Right forelimb (tissue), 1 donor: ENCODE measurements at regions not wholly inside any gene's neighbourhood (a gene's known extent, or its start where the extent isn't known, plus 50 kb on each side); places are given as distances from the start of the nearest gene placed in this dataset.

Experiments
- DNase-seq: peaks from one replicate; pipeline ENCODE4 v3.0.0-alpha.2; 2018

- no peak for DNase-seq
Observed at GRCh38 chr3:30945291-30945690, 50.8 kb upstream of the GADL1 start.

DNA sequence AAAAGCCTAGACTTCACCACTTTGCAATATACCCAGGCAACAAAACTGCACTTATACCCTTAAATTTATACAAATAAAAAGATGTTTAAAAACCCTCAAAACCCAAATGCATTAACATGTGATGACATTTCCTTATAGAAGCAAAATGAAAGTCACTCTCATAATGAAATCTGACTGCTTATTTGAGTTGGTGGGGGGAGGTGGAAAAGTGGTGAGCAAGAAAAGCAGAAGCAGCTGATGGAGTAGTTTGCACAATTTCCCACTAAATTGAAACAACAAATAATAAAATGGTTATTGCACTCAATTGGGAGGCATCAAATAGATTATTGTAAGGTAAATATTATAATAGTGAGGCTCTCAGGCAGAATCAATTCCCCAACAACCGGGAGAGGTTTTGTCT lies 54.0 kb upstream of the GADL1 start:
- no peak for DNase-seq

DNA sequence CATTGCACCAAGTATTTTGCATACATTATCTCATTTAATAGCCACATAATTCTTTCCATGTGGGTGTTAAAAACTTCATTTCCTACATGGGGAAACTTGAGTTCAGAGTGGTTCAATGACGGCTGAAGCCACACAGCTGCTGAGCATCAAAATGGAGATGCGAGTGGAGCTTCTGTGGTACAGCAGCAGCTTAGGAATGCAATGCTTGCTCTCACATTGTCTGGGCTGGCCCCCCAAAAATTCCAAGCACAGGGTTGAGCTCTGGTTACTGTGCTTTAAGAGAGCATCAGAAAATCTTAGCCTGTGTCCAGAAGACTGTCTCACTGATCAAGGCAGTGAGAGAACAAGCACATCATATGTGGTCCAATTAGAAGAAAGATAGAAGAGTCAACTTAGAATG lies 57.4 kb upstream of the GADL1 start:
- no peak for DNase-seq

DNA sequence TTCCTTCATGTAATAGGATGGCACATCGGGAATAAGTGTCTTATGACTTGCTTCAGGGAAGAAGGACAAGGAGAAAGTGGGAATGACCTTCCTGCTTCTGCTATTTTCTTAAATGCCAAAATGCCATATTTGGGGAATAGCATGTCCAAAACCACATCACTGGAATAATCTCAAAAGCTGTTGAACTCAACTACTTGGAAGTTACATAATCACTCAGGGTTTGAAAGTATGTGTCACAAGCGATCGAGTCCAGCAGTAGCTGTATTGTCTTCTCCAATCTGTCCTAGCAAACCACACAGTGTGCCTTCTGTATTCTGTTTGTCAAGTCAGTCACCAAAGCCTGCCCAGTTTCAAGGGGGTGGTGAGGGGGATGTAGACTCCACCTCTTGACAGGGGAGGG lies 58.3 kb upstream of the GADL1 start:
- no peak for DNase-seq

GRCh38 chr3:30954426-30954825 lies 60.0 kb upstream of the GADL1 start:
- no peak for DNase-seq

DNA sequence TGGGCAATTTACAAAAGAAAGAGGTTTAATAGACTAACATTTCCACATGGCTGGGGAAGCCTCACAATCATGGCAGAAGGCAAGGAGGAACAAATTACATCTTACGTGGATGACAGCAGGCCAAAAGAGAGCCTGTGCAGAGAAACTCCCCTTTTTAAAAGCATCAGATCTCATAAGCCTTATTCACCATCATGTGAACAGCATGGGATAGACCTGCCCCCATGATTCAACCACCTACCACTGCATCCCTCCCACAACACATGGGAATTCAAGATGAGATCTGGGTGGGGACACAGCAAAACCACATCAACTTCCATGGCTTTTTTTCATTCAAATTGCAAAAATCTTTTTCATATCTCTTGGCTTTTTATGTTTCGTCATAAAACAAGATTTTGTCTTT lies 67.6 kb upstream of the GADL1 start:
- no peak for DNase-seq

DNA sequence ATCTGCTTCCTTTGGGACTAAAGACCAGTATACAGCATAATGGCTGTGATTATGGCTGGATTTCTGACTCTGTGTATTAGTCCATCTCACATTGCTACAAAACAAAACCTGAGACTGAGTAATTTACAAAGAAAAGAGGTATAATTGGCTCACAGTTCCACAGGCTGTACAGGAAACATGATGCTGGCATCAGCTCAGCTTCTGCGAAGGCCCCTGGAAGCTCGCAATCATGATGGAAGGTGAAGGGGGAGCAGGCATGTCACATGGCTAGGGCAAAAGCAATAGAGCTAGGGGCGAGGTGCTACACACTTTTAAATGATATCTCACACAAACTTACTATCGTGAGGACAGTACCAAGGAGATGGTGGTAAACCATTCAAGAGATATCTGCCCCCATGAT lies 68.0 kb upstream of the GADL1 start:
- DNase-seq, result no peak

GRCh38 chr3:30963223-30963722 lies 68.8 kb upstream of the GADL1 start:
- DNase-seq, result no peak

- DNase-seq, result no peak
Observed at GRCh38 chr3:30964612-30965011, 70.2 kb upstream of the GADL1 start.

DNA sequence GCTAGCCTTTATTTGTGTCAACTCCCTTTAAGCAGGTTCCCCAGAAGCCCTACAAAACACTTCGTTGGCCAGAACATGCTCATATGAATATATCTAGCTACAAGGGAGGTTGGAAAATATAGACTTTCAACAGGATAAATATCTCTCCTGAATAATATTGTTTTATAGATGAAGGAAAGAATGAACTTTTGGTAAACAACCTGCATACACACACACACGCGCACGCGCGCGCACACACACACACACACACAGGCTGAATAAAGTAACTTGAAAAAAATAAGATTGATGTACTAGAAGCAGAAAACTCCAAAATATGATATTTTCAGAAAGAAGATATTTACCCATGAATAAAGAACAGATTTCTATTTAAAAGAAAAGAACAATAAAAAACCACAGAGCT lies 72.4 kb upstream of the GADL1 start:
- DNase-seq, result no peak

DNA sequence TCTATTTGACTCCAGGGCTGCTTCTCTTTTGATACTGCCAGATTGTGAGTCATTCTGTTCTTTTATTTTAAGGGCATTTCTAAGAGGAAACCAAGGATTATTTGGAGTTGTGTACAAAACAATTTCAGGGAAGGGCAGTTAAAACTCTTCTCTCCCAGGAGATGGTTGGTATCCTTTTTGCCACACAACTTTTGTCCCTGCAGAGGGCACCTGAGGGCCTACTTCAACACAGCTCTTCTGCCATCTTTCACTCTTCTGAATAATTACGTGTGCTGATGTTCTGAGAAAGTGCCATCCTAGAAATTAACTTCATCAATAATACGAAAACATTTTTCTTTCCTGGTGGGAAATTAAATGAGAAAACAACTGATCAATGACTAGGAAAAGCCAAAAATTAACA lies 75.7 kb upstream of the GADL1 start:
- DNase-seq, result no peak

DNA sequence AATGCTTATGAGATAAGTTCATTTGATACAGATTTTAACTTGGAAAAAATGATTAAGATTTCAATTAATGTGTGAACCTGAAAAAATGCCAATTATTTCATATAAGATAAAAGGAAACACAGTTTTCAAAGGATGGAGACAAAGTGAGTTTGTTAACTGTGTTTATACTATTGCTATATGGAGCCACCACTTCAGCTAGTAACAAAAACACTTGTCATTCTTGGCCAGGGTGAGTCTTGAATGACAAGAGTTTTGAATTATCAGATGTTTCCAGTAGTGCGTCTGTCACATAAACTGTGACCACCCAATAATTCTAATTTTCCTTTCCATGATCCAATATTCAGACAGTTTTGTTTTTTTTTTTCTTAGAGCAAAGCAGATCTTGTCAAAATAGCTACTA lies 78.0 kb upstream of the GADL1 start:
- DNase-seq, result no peak

GRCh38 chr3:30974071-30974470 lies 79.6 kb upstream of the GADL1 start:
- DNase-seq, result no peak

DNA sequence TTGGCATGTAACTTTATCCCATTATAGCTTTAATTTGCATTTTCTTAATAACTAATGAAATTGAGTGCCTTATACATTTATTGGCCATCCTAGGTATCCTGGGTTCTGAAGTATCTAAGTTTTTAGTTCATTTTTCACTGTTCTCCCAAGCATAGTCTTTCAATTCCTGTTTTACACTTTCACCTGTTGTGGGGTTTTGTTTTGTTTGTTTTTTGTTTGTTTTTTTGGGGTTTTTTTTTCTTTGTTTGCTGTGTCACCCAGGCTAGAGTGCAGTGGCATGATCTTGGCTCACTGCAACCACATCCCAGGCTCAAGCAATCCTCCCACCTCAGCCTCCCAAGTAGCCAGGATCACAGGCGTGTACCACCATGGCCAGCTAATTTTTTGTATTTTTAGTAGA lies 83.1 kb upstream of the GADL1 start:
- DNase-seq, result no peak

- no peak for DNase-seq
Observed at GRCh38 chr3:30980993-30981392, 86.5 kb upstream of the GADL1 start.

- no peak for DNase-seq
Observed at GRCh38 chr3:30982416-30983075, 88.1 kb upstream of the GADL1 start.

GRCh38 chr3:30984855-30985749 lies 90.6 kb upstream of the GADL1 start:
- DNase-seq, result no peak

GRCh38 chr3:30986551-30986950 lies 92.1 kb upstream of the GADL1 start:
- DNase-seq, result no peak

- no peak for DNase-seq
Observed at GRCh38 chr3:30988769-30989168, 94.3 kb upstream of the GADL1 start.

DNA sequence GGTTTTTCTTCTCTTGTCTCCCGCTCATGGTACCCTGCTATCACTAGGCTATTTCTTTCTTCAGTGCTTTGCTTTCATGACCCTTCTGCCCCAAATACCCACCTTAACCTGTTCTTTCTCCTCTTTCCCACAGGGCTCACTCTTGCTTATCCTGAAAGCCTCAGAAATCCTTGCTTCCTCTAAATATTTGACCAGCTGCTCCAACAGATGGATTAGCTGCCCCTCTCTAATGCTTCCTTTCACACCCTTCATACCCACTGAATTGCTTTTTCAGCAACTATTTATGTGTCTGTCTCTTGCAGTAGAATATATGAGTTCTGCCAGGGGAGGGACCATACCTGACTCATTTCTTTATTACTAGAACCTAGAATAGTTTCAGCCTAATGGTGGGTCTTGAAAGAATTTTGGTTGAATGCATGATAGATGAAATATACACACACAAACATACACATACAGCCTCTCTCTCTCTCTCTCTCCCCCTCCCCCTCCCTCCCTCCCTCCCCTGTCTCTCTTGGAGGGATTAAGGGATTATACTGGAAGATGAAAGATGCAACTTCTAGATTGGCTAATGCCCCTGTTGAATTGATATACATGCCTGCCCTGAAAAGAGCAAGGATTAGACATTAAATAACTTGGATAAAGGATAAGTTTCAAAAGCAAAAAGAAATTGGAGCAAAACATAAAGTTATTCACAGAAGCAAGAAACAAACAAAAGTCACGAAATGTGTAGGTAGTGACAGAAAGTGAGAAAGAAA lies 95.0 kb upstream of the GADL1 start:
- DNase-seq, result no peak

- no peak for DNase-seq
Observed at GRCh38 chr3:30996467-30996866, 102.0 kb upstream of the GADL1 start.

- DNase-seq, result no peak
Observed at GRCh38 chr3:31002730-31003129, 108.3 kb upstream of the GADL1 start.

GRCh38 chr3:31004025-31004678 lies 109.7 kb upstream of the GADL1 start:
- no peak for DNase-seq
